ENCODE measurements at regions not wholly inside any gene's neighbourhood (a gene's known extent, or its start where the extent isn't known, plus 50 kb on each side); places are given as distances from the start of the nearest gene placed in this dataset.

DNA sequence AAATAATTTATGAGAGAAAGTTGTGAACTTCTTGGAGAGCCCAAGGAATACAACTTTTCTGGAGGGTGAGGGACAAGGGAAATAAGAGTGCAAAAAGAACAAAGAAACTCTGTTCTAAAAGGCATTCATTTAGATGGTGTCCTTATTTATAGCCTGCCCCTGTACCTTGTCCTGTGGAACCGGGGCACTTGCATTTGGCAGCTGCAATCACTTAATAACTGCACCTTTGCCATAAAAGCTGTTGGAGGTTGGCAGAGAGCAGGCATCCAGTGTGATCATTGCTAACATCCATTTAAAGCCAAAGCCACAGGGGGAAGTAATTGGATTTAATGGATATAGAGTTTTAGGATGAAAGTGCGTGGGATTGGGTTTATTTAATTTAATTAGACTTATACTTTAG, 50.8 kb upstream of the SGK1 start (continued):
- TF ChIP-seq, protein P1, sequence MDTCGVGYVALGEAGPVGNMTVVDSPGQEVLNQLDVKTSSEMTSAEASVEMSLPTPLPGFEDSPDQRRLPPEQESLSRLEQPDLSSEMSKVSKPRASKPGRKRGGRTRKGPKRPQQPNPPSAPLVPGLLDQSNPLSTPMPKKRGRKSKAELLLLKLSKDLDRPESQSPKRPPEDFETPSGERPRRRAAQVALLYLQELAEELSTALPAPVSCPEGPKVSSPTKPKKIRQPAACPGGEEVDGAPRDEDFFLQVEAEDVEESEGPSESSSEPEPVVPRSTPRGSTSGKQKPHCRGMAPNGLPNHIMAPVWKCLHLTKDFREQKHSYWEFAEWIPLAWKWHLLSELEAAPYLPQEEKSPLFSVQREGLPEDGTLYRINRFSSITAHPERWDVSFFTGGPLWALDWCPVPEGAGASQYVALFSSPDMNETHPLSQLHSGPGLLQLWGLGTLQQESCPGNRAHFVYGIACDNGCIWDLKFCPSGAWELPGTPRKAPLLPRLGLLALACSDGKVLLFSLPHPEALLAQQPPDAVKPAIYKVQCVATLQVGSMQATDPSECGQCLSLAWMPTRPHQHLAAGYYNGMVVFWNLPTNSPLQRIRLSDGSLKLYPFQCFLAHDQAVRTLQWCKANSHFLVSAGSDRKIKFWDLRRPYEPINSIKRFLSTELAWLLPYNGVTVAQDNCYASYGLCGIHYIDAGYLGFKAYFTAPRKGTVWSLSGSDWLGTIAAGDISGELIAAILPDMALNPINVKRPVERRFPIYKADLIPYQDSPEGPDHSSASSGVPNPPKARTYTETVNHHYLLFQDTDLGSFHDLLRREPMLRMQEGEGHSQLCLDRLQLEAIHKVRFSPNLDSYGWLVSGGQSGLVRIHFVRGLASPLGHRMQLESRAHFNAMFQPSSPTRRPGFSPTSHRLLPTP (IDR thresholded peaks at IDR 0.05; ENCODE audit: borderline replicate concordance, extremely low read depth, insufficient read length), result no peak
- TF ChIP-seq ZNF766 (CRISPR knock-in tag; conservative IDR thresholded peaks at IDR 0.05) (no peak), NR3C1 (CRISPR knock-in tag; IDR thresholded peaks at IDR 0.05) (no peak), ZNF644 (tag; IDR thresholded peaks at IDR 0.05; ENCODE audit: low read depth) (no peak), ZNF174 (CRISPR knock-in tag; IDR thresholded peaks at IDR 0.05) (no peak), NCOA1 (IDR thresholded peaks at IDR 0.05; ENCODE audit: low read depth) (no peak), BDP1 (IDR thresholded peaks at IDR 0.05; ENCODE audit: insufficient read depth, insufficient read length) (no peak), HDAC1 (IDR thresholded peaks at IDR 0.05) (no peak)
- TF ChIP-seq, protein P2, sequence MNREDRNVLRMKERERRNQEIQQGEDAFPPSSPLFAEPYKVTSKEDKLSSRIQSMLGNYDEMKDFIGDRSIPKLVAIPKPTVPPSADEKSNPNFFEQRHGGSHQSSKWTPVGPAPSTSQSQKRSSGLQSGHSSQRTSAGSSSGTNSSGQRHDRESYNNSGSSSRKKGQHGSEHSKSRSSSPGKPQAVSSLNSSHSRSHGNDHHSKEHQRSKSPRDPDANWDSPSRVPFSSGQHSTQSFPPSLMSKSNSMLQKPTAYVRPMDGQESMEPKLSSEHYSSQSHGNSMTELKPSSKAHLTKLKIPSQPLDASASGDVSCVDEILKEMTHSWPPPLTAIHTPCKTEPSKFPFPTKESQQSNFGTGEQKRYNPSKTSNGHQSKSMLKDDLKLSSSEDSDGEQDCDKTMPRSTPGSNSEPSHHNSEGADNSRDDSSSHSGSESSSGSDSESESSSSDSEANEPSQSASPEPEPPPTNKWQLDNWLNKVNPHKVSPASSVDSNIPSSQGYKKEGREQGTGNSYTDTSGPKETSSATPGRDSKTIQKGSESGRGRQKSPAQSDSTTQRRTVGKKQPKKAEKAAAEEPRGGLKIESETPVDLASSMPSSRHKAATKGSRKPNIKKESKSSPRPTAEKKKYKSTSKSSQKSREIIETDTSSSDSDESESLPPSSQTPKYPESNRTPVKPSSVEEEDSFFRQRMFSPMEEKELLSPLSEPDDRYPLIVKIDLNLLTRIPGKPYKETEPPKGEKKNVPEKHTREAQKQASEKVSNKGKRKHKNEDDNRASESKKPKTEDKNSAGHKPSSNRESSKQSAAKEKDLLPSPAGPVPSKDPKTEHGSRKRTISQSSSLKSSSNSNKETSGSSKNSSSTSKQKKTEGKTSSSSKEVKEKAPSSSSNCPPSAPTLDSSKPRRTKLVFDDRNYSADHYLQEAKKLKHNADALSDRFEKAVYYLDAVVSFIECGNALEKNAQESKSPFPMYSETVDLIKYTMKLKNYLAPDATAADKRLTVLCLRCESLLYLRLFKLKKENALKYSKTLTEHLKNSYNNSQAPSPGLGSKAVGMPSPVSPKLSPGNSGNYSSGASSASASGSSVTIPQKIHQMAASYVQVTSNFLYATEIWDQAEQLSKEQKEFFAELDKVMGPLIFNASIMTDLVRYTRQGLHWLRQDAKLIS (CRISPR knock-in tag; IDR thresholded peaks at IDR 0.05), result no peak
- TF ChIP-seq, protein P3, sequence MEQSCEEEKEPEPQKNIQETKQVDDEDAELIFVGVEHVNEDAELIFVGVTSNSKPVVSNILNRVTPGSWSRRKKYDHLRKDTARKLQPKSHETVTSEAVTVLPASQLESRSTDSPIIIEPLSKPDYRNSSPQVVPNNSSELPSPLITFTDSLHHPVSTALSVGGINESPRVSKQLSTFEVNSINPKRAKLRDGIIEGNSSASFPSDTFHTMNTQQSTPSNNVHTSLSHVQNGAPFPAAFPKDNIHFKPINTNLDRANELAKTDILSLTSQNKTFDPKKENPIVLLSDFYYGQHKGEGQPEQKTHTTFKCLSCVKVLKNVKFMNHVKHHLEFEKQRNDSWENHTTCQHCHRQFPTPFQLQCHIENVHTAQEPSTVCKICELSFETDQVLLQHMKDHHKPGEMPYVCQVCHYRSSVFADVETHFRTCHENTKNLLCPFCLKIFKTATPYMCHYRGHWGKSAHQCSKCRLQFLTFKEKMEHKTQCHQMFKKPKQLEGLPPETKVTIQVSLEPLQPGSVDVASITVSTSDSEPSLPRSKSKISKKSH (CRISPR knock-in tag; IDR thresholded peaks at IDR 0.05), result no peak
- TF ChIP-seq, protein P4, sequence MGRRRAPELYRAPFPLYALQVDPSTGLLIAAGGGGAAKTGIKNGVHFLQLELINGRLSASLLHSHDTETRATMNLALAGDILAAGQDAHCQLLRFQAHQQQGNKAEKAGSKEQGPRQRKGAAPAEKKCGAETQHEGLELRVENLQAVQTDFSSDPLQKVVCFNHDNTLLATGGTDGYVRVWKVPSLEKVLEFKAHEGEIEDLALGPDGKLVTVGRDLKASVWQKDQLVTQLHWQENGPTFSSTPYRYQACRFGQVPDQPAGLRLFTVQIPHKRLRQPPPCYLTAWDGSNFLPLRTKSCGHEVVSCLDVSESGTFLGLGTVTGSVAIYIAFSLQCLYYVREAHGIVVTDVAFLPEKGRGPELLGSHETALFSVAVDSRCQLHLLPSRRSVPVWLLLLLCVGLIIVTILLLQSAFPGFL (CRISPR knock-in tag; IDR thresholded peaks at IDR 0.05), result no peak
